Inflammatory macrophage (primary cell): ENCODE measurements at regions not wholly inside any gene's neighbourhood (a gene's known extent, or its start where the extent isn't known, plus 50 kb on each side); places are given as distances from the start of the nearest gene placed in this dataset.
"Not testable (repeated sequence)": the region's sequence is repeated elsewhere in the genome, so short reads cannot be mapped to it uniquely, and the experiment has no call there.

Experiments used
- DNase-seq, 2 donors: peaks; one replicate each; pipeline ENCODE4 v3.0.0-alpha.2; 2020 to 2022

GRCh38 chr1:224061436-224061835, 52.5 kb upstream of the FBXO28 start:
- no peak for DNase-seq

DNA sequence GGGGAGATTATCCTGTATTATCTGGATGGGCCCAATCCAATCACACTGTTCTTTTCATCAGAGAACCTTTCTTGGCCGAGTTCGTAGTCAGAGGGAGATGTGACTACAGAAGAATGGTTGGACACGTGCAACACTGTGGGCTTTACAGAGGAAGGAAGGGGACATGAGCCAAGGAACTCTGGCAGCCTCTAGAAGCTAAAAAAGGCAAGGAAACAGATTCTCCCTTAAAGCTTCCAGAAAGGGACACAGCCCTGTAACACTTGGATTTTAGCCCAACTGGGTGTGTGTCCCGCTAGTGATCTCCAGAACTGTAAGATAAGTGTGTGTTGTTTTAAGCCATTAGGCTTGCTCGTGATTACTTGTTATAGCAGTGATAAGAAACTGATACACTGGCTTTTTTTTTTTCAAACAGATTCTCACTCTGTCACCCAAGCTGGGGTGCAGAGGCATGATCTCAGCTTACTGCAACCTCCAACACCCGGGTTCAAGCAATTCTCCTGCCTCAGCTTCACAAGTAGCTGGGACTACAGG, 53.9 kb upstream of the FBXO28 start:
- no peak for DNase-seq

GRCh38 chr1:224058303-224058702, 55.6 kb upstream of the FBXO28 start:
- DNase-seq, result no peak

GRCh38 chr1:224057461-224058199, 56.3 kb upstream of the FBXO28 start:
- peak in 1 of 2 donors; percentile 12 for DNase-seq

DNA sequence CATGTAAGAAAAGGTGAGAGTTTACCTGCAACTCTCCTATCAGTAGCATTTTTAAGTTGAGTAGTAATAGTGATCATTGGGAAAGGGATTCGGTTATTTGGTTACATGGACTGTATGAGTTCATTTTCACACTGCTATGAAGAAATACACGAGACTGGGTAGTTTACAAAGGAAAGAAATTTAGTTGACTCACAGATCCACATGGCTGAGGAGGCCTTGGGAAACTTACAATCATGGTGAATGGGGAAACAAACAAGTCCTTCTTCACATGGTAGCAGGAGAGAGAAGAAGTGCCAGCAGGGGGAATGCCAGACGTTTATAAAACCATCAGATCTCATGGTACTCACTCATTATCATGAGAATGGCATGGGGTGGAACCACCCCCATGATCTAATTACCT, 59.3 kb upstream of the FBXO28 start:
- DNase-seq, result no peak

DNA sequence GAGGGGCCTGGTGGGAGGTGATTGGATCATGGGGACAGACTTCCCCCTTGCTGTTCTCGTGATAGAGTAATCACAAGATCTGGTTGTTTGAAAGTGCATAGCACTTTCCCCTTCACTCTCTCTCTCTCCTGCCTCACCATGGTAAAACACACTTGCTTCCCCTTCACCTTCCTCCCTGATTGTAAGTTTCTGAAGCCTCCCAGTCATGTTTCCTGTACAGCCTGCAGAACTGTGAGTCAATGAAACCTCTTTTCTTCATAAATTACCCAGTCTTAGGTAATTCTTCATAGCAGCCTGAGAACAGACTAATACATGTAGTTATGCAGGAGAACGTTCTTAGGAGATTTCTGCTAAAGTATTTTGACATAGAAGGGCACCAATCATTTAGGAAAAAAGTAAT, 59.9 kb upstream of the FBXO28 start:
- peak in 1 of 2 donors; percentile 18 for DNase-seq

DNA sequence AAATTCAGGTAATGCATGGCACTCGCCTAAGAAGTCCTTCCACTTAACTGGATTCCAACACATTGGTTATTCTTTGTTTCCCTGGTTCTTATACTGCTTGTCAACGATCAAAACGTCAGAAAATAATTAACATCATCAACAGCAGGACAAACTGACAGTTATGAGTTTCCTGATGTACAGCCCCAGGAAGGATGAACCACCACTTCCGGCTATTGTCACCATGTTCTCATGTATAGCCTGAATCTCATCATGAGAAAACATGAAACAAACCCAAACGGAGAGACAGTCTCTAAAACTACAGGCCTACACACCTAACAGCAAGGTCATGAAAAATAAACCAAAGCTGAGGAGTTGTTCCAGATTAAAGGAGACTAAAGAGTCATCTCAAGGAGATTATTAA, 60.5 kb upstream of the FBXO28 start:
- DNase-seq, result no peak

- peak in 1 of 2 donors; percentile 54 for DNase-seq
Observed at GRCh38 chr1:224052772-224053171, 61.1 kb upstream of the FBXO28 start.

GRCh38 chr1:224051782-224052181, 62.1 kb upstream of the FBXO28 start:
- DNase-seq, result not testable (repeated sequence)

- DNase-seq, result no peak
Observed at GRCh38 chr1:224051086-224051406, 62.9 kb upstream of the FBXO28 start.

DNA sequence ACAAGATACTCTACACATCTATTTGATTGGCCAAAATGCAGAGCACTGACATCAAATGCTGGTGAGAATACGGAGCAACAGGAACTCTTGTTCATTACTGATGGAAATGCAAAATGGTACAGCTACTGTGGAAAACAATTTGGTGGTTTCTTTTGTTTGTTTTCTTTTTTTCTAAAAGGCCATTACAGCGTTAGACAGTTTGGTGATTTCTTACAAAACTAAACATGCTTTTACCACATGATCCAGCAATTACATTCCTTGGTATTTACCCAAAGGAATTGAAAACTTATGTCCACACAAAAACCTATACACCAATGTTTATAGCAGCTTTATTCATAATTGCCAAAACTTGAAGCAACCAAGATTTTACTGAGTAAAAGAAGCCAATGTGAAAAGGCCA, 66.4 kb upstream of the FBXO28 start:
- DNase-seq, result no peak

GRCh38 chr1:224045556-224045955, 68.4 kb upstream of the FBXO28 start:
- DNase-seq, result no peak

GRCh38 chr1:224044420-224044819, 69.5 kb upstream of the FBXO28 start:
- DNase-seq, result no peak

GRCh38 chr1:224042557-224043118, 71.3 kb upstream of the FBXO28 start:
- no peak for DNase-seq

- no peak for DNase-seq
Observed at GRCh38 chr1:224041032-224041431, 72.9 kb upstream of the FBXO28 start.

GRCh38 chr1:224040423-224040822, 73.5 kb upstream of the FBXO28 start:
- not testable (repeated sequence) for DNase-seq

DNA sequence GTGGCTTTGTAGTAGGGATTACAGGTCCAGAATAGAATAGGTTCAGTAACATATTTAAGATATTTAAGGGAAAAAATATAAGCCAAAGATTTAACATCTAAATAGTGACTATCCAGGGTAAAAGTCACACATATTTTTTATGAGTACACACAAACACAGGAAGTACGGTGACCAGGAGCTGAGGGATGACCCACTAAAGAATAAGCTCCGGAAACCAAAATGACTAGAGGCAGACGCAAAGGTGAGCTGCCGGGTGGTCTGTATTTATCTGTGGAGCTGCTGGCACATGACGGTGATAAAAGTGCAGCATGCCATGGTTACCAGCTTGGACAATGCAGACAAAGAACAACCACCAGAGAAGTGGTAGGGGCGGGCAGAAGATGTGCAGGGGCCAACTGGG, 73.9 kb upstream of the FBXO28 start:
- DNase-seq, result not testable (repeated sequence)

GRCh38 chr1:224038832-224039231, 75.1 kb upstream of the FBXO28 start:
- DNase-seq, result not testable (repeated sequence)

- DNase-seq, result not testable (repeated sequence)
Observed at GRCh38 chr1:224037362-224037761, 76.5 kb upstream of the FBXO28 start.

GRCh38 chr1:224032608-224033276, 81.2 kb upstream of the FBXO28 start:
- DNase-seq, result not testable (repeated sequence)

- DNase-seq, result not testable (repeated sequence)
Observed at GRCh38 chr1:224031986-224032385, 81.9 kb upstream of the FBXO28 start.

GRCh38 chr1:224030257-224030656, 83.7 kb upstream of the FBXO28 start:
- not testable (repeated sequence) for DNase-seq

DNA sequence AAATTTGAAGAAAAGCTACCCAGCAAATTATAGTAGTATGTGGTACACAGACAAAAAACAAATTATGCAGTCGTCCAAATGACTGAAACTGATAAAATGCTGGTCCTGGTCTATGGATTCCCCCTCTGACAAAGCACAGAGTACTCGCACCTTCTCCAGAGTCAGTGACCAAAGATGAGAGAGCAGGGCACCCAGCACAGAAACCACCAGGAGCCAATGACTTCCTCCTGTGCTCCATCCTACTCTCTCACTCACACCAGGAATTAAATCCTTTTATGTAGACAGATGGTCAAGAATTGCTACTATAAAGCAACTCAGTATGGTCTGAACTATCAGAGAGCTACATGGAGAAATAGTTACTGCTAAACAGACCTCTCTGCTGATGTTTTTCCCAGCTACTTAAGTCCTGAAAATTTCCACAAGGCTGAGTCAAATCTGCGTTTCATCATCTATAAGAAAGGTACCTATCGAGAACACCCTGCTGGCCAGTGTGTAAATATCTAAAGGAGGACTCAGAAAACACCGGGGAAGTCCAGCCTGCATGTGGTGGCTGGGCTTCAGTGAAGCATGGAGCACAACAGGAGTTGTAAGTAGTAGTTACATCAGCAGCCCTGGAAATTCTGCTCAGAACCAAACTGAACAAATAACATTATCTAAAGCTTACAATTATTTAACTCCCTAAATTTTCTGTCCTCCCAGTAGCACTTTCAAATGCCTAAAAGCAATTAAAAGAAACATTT, 84.5 kb upstream of the FBXO28 start:
- DNase-seq, result not testable (repeated sequence)
